GM18526 (cell line): ENCODE measurements at regions not wholly inside any gene's neighbourhood (a gene's known extent, or its start where the extent isn't known, plus 50 kb on each side); places are given as distances from the start of the nearest gene placed in this dataset.

Experiments
- POLR2A ChIP-seq: IDR thresholded peaks from 3 replicates; pipeline ENCODE4 v1.6.1; 2011; ENCODE audit not compliant: insufficient read length; ENCODE audit errors: extremely low read depth

GRCh38 chrX:45868425-45868824 is 667.7 kb upstream of the DIPK2B start:
- no peak for TF ChIP-seq POLR2A

GRCh38 chrX:45862801-45863200 is 662.1 kb upstream of the DIPK2B start:
- TF ChIP-seq POLR2A = no peak

- TF ChIP-seq POLR2A = no peak
These were observed 659.8 kb upstream of the DIPK2B start for GRCh38 chrX:45860450-45860849.

- no peak for TF ChIP-seq POLR2A
These were observed 658.7 kb upstream of the DIPK2B start for GRCh38 chrX:45859407-45859806.

GRCh38 chrX:45852884-45853283 is 652.2 kb upstream of the DIPK2B start:
- no peak for TF ChIP-seq POLR2A

GRCh38 chrX:45851434-45851991 is 650.8 kb upstream of the DIPK2B start:
- TF ChIP-seq POLR2A = no peak

- TF ChIP-seq POLR2A = no peak
These were observed 650.2 kb upstream of the DIPK2B start for GRCh38 chrX:45850775-45851433.

- TF ChIP-seq POLR2A = no peak
These were observed 649.6 kb upstream of the DIPK2B start for GRCh38 chrX:45850197-45850774.

GRCh38 chrX:45849261-45849862 is 648.7 kb upstream of the DIPK2B start:
- TF ChIP-seq POLR2A = no peak

GRCh38 chrX:45847961-45848360 is 647.3 kb upstream of the DIPK2B start:
- TF ChIP-seq POLR2A = no peak

GRCh38 chrX:45846328-45846727 is 645.7 kb upstream of the DIPK2B start:
- TF ChIP-seq POLR2A = no peak

- no peak for TF ChIP-seq POLR2A
These were observed 644.5 kb upstream of the DIPK2B start for GRCh38 chrX:45845142-45845541.

GRCh38 chrX:45843518-45843917 is 642.8 kb upstream of the DIPK2B start:
- TF ChIP-seq POLR2A = no peak

- TF ChIP-seq POLR2A = no peak
These were observed 642.2 kb upstream of the DIPK2B start for GRCh38 chrX:45842926-45843315.

- no peak for TF ChIP-seq POLR2A
These were observed 641.7 kb upstream of the DIPK2B start for GRCh38 chrX:45842207-45842925.
